ENCODE measurements at regions not wholly inside any gene's neighbourhood (a gene's known extent, or its start where the extent isn't known, plus 50 kb on each side); places are given as distances from the start of the nearest gene placed in this dataset.

DNA sequence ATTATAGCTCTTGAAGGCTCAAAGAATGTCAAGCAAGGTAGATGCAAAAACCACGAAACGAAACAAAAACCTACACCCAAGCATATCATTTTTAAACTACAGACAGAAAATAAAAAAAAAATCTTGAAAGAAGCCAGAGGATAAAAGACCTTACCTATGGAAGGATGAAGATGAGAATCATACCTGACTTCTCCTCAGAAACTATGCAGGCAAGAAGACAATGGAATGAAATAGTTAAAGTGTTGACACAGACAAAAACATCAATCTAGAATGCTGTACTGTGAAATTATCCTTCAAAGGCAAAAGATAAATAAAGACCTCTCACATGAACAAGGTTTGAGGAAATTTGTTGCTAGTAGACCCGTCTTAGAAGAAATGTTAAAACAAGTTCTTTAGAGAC lies 372.0 kb downstream of the ZIC4 start:
- Histone ChIP-seq H3K27ac (no peak overlapping the region), H3K9me3 (no peaks in the 10 kb centered on the region), H3K27me3 (no peaks in the 10 kb centered on the region), H3K4me1 (no peaks in the 10 kb centered on the region), H3K4me3 (replicated peaks in 1 of 3) (no peak overlapping the region), H3K36me3 (no peaks in the 10 kb centered on the region)
- no peak for DNase-seq
- WGBS, 2 donors = 84 to 85% methylated on average over 3 of the region's 3 CpGs
- TF ChIP-seq POLR2A (IDR thresholded peaks at IDR 0.05) = no peak
- TF ChIP-seq, protein P1, sequence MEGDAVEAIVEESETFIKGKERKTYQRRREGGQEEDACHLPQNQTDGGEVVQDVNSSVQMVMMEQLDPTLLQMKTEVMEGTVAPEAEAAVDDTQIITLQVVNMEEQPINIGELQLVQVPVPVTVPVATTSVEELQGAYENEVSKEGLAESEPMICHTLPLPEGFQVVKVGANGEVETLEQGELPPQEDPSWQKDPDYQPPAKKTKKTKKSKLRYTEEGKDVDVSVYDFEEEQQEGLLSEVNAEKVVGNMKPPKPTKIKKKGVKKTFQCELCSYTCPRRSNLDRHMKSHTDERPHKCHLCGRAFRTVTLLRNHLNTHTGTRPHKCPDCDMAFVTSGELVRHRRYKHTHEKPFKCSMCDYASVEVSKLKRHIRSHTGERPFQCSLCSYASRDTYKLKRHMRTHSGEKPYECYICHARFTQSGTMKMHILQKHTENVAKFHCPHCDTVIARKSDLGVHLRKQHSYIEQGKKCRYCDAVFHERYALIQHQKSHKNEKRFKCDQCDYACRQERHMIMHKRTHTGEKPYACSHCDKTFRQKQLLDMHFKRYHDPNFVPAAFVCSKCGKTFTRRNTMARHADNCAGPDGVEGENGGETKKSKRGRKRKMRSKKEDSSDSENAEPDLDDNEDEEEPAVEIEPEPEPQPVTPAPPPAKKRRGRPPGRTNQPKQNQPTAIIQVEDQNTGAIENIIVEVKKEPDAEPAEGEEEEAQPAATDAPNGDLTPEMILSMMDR (IDR thresholded peaks at IDR 0.05) = no peak
- intact Hi-C loops (cut with DNase I) = no loop called here

DNA sequence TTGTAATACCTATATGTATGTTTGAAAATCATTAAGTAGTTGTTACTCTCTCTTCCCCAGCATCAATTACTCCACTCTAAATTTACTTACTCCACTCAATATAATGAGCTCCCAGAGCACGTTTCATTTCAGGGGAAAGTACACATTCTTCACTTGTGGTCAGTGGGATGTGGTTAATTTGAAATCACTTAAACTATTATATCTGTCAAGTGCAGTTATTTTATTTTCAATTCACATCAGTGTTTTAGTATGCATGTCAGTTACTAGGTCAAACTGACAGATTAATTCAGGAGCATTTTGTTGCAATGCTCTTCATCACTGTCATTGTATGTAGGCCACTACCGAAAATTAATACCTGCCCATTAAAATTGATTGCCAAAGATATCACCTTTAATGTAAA lies 376.1 kb downstream of the ZIC4 start:
- H3K9me3 ChIP-seq = no peaks in the 10 kb centered on the region
- H3K4me1 ChIP-seq = no peaks in the 10 kb centered on the region
- no peaks in the 10 kb centered on the region for H3K27me3 ChIP-seq
- 45 to 50% methylated on average over 2 of the region's 2 CpGs for WGBS, 2 donors
- H3K4me3 ChIP-seq (replicated peaks in 1 of 3) = no peak overlapping the region
- H3K27ac ChIP-seq = no peak overlapping the region
- DNase-seq = no peak
- intact Hi-C loops (cut with DNase I) = no loop called here
- no peaks in the 10 kb centered on the region for H3K36me3 ChIP-seq
- TF ChIP-seq, protein P1 (IDR thresholded peaks at IDR 0.05) = no peak
- TF ChIP-seq POLR2A (IDR thresholded peaks at IDR 0.05) = no peak

DNA sequence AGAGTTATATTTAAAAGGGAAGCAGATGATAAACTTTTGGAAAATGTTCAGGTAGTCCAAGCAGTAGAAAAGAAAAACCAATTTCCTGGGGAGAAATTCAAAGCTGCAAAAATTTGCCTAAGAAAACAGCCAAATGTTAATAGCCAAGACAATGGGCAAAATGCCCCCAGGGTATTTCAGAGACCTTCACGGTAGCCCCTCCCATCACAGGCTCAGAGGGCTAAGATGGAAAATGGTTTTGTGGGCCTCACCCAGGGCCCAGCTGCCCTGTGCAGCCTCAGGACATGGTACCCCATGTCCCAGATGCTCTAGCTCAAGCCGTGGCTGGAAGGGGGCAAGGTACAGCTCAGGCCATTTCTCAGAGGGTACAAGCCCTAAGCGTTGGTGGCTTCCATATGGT lies 391.0 kb downstream of the ZIC4 start:
- intact Hi-C loops (cut with DNase I) = no loop called here
- no peaks in the 10 kb centered on the region for H3K36me3 ChIP-seq
- H3K4me1 ChIP-seq = no peaks in the 10 kb centered on the region
- H3K27ac ChIP-seq = no peak overlapping the region
- H3K27me3 ChIP-seq = no peaks in the 10 kb centered on the region
- WGBS, 2 donors = 85 to 95% methylated on average over 3 of the region's 3 CpGs
- TF ChIP-seq, protein P1 (IDR thresholded peaks at IDR 0.05) = no peak
- TF ChIP-seq POLR2A (IDR thresholded peaks at IDR 0.05) = no peak
- no peak overlapping the region for H3K4me3 ChIP-seq (replicated peaks in 1 of 3)
- no peaks in the 10 kb centered on the region for H3K9me3 ChIP-seq
- DNase-seq = no peak

DNA sequence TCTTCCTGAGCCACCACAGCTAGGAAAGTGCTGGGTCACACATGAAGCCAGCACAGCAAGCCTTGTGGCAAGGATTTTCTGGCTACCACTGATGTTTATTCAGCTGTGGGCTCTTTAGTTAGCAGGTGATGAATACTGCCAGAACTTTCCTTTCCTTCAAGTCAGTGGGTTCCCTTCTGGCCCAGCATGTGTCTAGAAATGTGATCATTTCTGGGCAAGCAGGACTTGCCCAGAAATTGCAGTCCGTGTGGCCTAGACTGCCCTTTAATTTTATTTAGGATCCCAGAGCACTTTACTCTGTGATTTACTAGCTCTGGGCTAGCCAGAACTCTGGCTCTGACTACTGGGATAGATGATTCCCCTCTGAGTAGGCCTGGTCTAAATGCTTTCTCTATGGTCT lies 397.5 kb downstream of the ZIC4 start:
- no peak overlapping the region for H3K4me3 ChIP-seq (replicated peaks in 1 of 3)
- 61 to 83% methylated on average over 1 of the region's 1 CpG for WGBS, 2 donors
- no peak for DNase-seq
- no peaks in the 10 kb centered on the region for H3K9me3 ChIP-seq
- H3K27me3 ChIP-seq = no peaks in the 10 kb centered on the region
- no peak for TF ChIP-seq POLR2A (IDR thresholded peaks at IDR 0.05)
- H3K4me1 ChIP-seq = no peaks in the 10 kb centered on the region
- no peaks in the 10 kb centered on the region for H3K36me3 ChIP-seq
- intact Hi-C loops (cut with DNase I) = no loop called here
- no peak overlapping the region for H3K27ac ChIP-seq

DNA sequence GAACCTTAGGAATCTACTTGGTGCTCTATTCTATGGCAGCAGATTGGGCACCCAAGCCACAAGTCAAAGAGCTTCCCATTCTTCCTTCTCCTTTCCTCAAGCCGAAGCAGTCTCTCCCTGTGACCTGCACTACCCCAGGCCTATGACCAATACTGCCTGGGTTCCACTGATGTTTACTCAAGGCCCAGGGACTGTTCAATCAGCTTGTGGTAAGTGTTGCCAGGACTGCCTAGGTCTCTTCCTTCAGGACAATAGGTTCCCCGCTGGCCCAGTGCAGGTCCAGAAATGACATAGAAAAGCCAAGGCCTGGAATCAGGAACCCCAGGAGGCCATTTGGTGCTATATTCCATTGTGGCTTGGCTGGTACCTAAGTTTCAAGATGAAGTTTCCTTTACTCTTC lies 397.9 kb downstream of the ZIC4 start:
- TF ChIP-seq POLR2A (IDR thresholded peaks at IDR 0.05) = no peak
- TF ChIP-seq, protein P1 (IDR thresholded peaks at IDR 0.05) = no peak
- H3K4me3 ChIP-seq (replicated peaks in 1 of 3) = no peak overlapping the region
- 94 to 95% methylated on average over 2 of the region's 2 CpGs for WGBS, 2 donors
- H3K4me1 ChIP-seq = no peaks in the 10 kb centered on the region
- H3K27ac ChIP-seq = no peak overlapping the region
- no peak for DNase-seq
- H3K9me3 ChIP-seq = no peaks in the 10 kb centered on the region
- no peaks in the 10 kb centered on the region for H3K36me3 ChIP-seq
- intact Hi-C loops (cut with DNase I) = no loop called here
- no peaks in the 10 kb centered on the region for H3K27me3 ChIP-seq

DNA sequence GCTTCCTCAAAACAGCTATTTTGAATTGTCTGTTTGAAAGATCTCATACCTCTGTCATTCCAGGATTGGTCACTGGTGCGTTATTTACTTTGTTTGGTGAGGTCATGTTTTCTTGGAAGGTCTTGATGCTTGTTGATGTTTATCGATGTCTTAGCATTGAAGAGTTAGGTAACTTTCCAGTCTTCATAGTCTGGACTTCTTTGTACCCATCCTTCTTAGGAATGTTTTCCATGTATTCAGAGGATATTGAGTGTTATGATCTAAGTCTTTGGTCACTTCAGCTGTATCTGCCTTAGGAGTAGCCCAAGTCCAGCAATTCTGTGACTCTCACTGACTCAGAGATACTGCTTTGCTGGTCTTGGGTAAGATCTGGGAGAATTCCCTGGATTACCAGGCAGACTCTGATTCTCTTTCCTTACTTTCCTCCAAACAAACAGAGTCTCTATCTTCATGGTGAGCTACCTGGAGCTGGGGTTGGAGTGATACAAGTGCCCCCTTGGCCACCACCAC lies 398.6 kb downstream of the ZIC4 start:
- Histone ChIP-seq H3K4me3 (replicated peaks in 1 of 3) (no peak overlapping the region), H3K9me3 (no peaks in the 10 kb centered on the region), H3K36me3 (no peaks in the 10 kb centered on the region), H3K4me1 (no peaks in the 10 kb centered on the region), H3K27ac (no peak overlapping the region), H3K27me3 (no peaks in the 10 kb centered on the region)
- intact Hi-C loops (cut with DNase I) = no loop called here
- DNase-seq = no peak
- TF ChIP-seq, protein P1 (IDR thresholded peaks at IDR 0.05) = no peak
- no peak for TF ChIP-seq POLR2A (IDR thresholded peaks at IDR 0.05)
- 88 to 90% methylated on average over 2 of the region's 2 CpGs for WGBS, 2 donors

All from thyroid gland (tissue), 4 donors.